ENCODE measurements at regions not wholly inside any gene's neighbourhood (a gene's known extent, or its start where the extent isn't known, plus 50 kb on each side); places are given as distances from the start of the nearest gene placed in this dataset.

DNA sequence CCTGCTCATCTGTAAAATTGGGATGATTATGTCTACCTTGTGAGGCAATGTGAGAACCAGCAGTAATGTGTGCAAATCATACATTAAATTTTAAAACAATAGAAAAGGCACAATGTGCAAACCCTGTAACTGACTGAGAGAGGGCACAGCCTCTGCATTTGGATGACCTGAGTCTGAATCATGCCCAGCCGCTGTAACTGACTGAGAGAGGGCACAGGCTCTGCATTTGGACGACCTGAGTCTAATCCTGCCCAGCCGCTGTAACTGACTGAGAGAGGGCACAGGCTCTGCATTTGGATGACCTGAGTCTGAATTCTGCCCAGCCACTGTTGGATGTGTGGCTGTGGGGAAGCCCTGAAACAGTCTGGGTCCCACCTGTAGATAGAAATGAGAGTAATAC, 351.5 kb upstream of the SHH start:
- TF ChIP-seq EGR1 (IDR thresholded peaks at IDR 0.05), result no peak
- TF ChIP-seq, protein P1, sequence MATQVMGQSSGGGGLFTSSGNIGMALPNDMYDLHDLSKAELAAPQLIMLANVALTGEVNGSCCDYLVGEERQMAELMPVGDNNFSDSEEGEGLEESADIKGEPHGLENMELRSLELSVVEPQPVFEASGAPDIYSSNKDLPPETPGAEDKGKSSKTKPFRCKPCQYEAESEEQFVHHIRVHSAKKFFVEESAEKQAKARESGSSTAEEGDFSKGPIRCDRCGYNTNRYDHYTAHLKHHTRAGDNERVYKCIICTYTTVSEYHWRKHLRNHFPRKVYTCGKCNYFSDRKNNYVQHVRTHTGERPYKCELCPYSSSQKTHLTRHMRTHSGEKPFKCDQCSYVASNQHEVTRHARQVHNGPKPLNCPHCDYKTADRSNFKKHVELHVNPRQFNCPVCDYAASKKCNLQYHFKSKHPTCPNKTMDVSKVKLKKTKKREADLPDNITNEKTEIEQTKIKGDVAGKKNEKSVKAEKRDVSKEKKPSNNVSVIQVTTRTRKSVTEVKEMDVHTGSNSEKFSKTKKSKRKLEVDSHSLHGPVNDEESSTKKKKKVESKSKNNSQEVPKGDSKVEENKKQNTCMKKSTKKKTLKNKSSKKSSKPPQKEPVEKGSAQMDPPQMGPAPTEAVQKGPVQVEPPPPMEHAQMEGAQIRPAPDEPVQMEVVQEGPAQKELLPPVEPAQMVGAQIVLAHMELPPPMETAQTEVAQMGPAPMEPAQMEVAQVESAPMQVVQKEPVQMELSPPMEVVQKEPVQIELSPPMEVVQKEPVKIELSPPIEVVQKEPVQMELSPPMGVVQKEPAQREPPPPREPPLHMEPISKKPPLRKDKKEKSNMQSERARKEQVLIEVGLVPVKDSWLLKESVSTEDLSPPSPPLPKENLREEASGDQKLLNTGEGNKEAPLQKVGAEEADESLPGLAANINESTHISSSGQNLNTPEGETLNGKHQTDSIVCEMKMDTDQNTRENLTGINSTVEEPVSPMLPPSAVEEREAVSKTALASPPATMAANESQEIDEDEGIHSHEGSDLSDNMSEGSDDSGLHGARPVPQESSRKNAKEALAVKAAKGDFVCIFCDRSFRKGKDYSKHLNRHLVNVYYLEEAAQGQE (IDR thresholded peaks at IDR 0.05; ENCODE audit: low read depth), result no peak
- no peak for TF ChIP-seq TCF12 (IDR thresholded peaks at IDR 0.05; ENCODE audit: low read depth)
- TF ChIP-seq, protein P2, sequence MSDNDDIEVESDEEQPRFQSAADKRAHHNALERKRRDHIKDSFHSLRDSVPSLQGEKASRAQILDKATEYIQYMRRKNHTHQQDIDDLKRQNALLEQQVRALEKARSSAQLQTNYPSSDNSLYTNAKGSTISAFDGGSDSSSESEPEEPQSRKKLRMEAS (IDR thresholded peaks at IDR 0.05), result no peak
- no peak for TF ChIP-seq ZBTB7A (IDR thresholded peaks at IDR 0.05; ENCODE audit: low read depth)

DNA sequence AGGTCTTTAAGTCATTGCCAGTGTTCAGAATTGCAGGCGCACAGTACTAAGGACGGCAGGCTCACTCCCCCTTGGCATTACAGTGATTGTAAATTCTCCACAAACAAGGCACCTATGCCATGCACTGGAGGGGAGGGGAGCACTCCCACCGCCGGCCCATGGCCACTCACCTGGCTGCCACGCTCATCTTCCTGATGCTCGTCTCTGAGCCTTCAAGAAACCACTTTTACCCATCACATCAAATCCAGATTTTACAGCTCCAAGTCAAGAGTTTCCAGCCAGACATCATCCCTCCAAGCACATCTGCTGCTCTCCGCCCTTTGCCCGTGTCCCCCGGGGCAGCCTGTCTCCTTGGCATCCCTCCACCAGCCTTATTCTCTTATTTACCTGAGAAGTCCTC, 350.2 kb upstream of the SHH start:
- TF ChIP-seq EGR1 (IDR thresholded peaks at IDR 0.05), result no peak
- no peak for TF ChIP-seq RAD21 (IDR thresholded peaks at IDR 0.05; ENCODE audit: low read depth)

DNA sequence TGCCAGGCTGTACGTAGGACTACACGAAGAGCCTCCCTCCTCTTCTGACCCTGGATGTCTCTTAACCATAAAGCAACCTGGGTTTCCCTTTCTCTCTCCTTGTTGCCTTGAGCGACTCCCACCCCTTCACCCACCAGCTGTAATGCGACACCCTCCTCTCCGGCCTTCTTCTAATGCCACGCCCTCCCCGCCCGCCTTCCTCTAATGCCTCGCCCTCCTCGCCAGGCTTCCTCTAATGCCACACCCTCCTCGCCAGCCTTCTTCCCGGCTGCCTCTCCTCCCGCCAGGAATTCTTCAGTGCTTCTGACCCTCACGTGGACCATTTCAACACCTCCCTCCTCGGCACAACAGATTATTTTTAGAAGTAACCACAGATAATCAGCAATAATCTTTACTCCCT, 348.5 kb upstream of the SHH start:
- TF ChIP-seq TAF1 (IDR thresholded peaks at IDR 0.05; ENCODE audit: low read depth) (no peak), RAD21 (IDR thresholded peaks at IDR 0.05; ENCODE audit: low read depth) (no peak), EP300 (IDR thresholded peaks at IDR 0.05; ENCODE audit: borderline replicate concordance) (no peak), CREB1 (IDR thresholded peaks at IDR 0.05; ENCODE audit: low read depth) (no peak), TEAD4 (IDR thresholded peaks at IDR 0.05) (no peak), EGR1 (IDR thresholded peaks at IDR 0.05) (no peak), CEBPB (IDR thresholded peaks at IDR 0.05) (no peak), TCF12 (IDR thresholded peaks at IDR 0.05; ENCODE audit: low read depth) (no peak), NFIC (IDR thresholded peaks at IDR 0.05) (no peak), ZBTB7A (IDR thresholded peaks at IDR 0.05; ENCODE audit: low read depth) (no peak), FOXM1 (IDR thresholded peaks at IDR 0.05; ENCODE audit: borderline replicate concordance, low read depth) (no peak), YY1 (IDR thresholded peaks at IDR 0.05; ENCODE audit: low read depth) (no peak)
- TF ChIP-seq, protein P2 (IDR thresholded peaks at IDR 0.05), result no peak
- TF ChIP-seq, protein P1 (IDR thresholded peaks at IDR 0.05; ENCODE audit: low read depth), result no peak
- TF ChIP-seq, protein P3, sequence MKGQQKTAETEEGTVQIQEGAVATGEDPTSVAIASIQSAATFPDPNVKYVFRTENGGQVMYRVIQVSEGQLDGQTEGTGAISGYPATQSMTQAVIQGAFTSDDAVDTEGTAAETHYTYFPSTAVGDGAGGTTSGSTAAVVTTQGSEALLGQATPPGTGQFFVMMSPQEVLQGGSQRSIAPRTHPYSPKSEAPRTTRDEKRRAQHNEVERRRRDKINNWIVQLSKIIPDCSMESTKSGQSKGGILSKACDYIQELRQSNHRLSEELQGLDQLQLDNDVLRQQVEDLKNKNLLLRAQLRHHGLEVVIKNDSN (IDR thresholded peaks at IDR 0.05), result no peak

DNA sequence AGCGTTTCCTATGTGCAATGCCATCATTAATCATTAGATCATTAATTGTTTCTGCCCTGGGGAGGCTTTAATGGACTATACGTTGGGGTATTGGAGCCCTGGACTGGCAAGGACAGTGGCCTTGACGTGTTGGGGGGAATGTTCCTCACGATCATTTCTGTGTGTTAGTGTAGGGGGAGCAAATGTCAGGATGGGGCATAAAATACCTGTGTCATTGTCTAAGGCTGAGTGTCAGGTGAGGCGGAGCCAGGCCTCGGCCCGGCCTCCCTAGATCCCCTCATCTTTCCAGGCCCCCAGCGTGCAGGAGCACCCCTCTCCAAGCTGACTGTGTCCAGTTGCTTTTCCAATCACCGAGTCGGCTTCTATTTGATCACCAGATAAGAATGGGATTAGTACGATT, 346.4 kb upstream of the SHH start:
- no peak for TF ChIP-seq NFIC (IDR thresholded peaks at IDR 0.05)
- TF ChIP-seq FOXM1 (IDR thresholded peaks at IDR 0.05; ENCODE audit: borderline replicate concordance, low read depth), result no peak
- TF ChIP-seq, protein P2 (IDR thresholded peaks at IDR 0.05), result no peak
- TF ChIP-seq TCF12 (IDR thresholded peaks at IDR 0.05; ENCODE audit: low read depth), result no peak
- no peak for TF ChIP-seq TAF1 (IDR thresholded peaks at IDR 0.05; ENCODE audit: low read depth)
- TF ChIP-seq, protein P1 (IDR thresholded peaks at IDR 0.05; ENCODE audit: low read depth), result no peak
- TF ChIP-seq CREB1 (IDR thresholded peaks at IDR 0.05; ENCODE audit: low read depth), result no peak
- no peak for TF ChIP-seq TEAD4 (IDR thresholded peaks at IDR 0.05)
- no peak for TF ChIP-seq YY1 (IDR thresholded peaks at IDR 0.05; ENCODE audit: low read depth)
- TF ChIP-seq RAD21 (IDR thresholded peaks at IDR 0.05; ENCODE audit: low read depth), result no peak
- TF ChIP-seq, protein P3 (IDR thresholded peaks at IDR 0.05), result no peak
- no peak for TF ChIP-seq EGR1 (IDR thresholded peaks at IDR 0.05)
- TF ChIP-seq CEBPB (IDR thresholded peaks at IDR 0.05), result no peak
- no peak for TF ChIP-seq ZBTB7A (IDR thresholded peaks at IDR 0.05; ENCODE audit: low read depth)
- TF ChIP-seq EP300 (IDR thresholded peaks at IDR 0.05; ENCODE audit: borderline replicate concordance), result no peak

DNA sequence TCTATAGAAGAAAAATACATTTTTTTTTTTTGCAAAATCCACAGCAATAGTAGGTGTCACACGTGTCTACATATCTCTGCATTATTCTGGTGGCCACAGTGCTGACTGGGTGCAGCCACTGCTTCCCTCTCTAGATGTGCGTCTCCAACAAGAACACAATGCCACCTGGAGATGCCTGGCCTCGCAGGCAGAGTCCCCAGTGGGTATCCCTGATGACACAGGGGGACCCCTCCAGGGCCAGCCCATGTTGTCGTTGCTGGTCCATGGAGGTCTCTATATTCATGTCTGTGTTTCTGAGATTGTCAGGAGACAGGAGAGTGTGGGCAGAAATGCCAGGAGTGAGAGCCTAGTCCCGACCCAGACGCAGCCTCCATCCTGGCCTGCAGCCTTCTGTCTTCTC, 345.9 kb upstream of the SHH start:
- no peak for TF ChIP-seq TEAD4 (IDR thresholded peaks at IDR 0.05)
- no peak for TF ChIP-seq TCF12 (IDR thresholded peaks at IDR 0.05; ENCODE audit: low read depth)
- TF ChIP-seq RAD21 (IDR thresholded peaks at IDR 0.05; ENCODE audit: low read depth), result no peak
- TF ChIP-seq, protein P2 (IDR thresholded peaks at IDR 0.05), result no peak
- no peak for TF ChIP-seq ZBTB7A (IDR thresholded peaks at IDR 0.05; ENCODE audit: low read depth)

Data from Ishikawa (cell line).